Midbrain (tissue), 1 donor: ENCODE measurements at regions not wholly inside any gene's neighbourhood (a gene's known extent, or its start where the extent isn't known, plus 50 kb on each side); places are given as distances from the start of the nearest gene placed in this dataset.
"Not testable (repeated sequence)": the region's sequence is repeated elsewhere in the genome, so short reads cannot be mapped to it uniquely, and the experiment has no call there.

ENCODE experiments used
- DNase-seq: peaks from one replicate; lab custom pipeline; 2025; lab: John Stamatoyannopoulos, UW

DNA sequence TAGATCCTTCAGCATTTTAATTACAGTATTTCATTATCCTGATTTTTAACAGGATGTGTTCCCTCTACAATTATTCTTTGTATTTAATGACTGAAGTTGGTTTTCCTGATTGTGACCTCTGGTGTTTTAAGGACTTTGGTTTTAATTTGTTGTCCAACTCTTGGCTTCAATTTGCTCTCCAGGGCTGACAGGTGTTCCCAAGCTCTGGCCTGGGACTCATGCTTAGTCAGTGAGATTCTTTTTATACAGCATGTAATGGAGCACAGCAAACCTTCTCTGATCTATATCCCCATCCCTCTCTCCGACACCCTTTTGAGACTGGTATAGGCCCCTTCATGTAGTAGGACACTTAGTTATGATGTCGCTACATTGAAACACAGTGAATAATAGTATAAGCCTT is 896.3 kb downstream of the TSN start:
- DNase-seq = no peak

DNA sequence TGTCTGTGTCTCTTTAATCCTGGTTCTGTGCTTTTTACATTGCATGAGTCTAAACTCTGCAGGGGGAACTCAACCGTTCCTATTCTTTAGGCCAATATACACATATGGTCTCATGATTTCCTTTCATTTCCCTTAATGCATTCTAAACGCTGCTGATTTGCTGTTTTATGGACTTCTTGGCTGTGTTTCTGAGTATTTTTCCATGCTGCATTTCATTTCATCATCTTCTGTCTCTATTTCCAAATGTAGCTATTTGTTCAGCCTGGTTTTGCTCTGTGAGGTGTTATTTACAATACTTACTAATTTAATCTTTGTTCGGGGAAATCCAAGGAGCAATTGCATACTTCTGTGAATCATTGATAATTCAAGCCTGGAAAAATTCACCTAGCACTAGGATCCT is 897.2 kb downstream of the TSN start:
- no peak for DNase-seq

DNA sequence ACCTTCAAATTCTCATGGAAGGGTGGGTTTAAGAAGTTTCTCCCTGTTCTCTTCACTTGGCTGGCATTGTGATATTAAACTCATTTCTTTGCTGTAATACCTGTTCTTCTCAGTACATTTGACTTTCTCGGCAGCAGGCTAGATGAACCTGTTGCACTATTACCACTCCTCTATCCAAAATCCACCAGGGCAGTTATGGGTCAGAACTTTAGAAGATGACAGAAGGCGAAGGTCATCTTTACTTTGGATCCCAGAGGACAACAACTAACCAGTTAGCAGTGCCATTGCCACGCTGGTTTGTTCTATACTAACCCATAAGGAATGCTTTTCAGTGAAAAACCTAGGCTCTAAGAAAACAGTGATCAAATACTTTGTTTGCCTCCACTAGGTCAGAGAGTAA is 901.0 kb downstream of the TSN start:
- no peak for DNase-seq

DNA sequence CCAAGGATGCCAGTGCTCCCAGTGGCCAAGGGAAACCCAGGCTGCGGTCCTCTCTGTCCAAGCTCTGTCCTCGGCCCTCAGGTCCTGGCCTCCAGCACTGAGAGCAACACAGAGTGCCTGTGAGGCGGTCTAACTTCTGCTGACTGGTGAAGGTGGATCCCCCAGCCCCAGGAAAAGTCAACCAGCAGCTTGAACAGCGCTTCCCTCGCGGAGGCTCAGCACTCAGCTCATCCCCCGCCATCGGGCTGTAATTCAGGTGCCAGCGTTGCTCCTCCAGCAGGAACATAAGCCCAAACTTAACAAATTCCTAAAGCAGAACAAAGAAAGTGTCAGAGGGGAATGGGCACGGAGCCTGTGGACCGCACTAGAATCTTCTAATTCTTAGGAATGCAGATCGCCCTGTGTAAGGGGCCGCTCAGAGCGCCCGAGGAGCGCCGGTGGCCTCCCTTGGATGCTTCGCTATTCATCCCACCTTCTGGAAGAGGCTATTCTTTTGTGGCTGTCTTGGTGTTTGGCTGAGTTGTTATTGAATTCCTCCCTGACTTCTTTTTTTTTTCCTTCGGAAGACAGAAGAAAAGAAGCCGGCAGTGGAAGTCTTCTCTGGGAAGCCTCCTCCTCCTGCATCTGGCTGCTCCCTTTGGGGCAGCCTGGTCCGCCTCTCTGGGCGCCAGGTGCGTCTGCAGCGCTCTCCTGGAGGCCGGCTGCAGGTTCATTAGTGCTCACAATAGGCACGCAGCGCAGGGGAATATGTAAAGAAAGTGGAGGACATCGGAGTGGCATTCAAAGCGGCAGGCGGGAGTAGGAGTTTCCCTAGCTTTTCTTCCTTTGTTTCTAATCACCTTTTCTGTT is 905.6 kb downstream of the TSN start:
- DNase-seq = no peak

- no peak for DNase-seq
These were observed 908.2 kb downstream of the TSN start for GRCh38 chr2:122663620-122664019.

DNA sequence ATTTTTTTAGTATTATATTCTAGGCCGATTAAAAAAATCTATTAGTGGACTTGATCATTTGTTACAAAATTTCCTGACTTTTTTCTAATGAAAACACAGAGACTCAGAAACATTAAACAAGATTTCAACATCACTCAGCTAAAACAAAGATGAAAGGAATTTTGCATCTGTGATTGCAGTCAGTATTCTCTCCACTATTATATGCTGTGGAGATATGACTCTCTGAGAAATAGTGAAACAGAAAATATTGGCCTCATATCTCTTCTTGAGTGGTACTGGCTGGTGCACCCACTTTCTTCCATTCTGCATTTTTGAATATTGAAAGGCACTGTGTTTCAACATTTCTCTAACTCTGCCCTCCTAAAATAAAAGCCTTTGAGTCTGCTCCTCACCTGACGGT is 914.2 kb downstream of the TSN start:
- no peak for DNase-seq

DNA sequence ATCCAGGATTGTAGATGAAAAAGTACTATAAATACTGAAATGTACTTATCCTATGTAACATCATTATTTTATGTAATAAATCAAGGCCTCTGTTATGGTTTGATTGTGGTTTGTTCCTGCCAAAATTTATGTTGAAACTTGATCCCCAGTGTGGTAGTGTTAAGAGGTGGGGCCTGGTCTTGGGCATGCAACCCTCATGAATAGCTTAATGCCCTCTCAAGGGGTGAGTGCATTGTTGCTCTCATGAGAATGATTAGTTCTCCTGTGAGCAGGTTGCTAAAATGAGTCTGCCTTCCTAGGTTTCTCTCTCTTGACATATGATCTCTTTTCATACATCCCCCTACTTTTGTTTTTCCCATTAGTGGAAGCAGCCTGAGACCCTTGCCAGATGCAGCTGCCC is 915.4 kb downstream of the TSN start:
- no peak for DNase-seq

GRCh38 chr2:122680662-122681061 is 925.2 kb downstream of the TSN start:
- DNase-seq = no peak

GRCh38 chr2:122681626-122682025 is 926.2 kb downstream of the TSN start:
- DNase-seq = no peak

DNA sequence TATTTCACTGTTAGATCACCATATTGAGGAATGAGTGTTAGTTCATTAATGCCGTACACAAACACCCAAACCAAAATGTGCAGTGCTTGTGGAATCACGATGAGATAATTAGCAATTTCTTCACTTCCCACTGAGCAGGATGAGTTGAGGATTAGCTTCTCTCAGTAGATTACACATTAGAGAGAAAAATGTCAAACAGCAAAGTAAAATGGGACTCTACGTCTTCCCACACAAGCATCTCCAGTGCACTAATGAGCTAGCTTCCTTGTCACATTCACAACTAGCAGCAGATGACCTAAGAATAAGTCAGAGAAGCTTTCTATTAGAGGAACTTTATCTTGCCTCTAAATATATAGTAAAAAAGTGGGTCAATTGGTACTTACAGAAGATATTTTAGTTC is 926.9 kb downstream of the TSN start:
- DNase-seq = no peak

- no peak for DNase-seq
These were observed 927.6 kb downstream of the TSN start for GRCh38 chr2:122683018-122683417.

DNA sequence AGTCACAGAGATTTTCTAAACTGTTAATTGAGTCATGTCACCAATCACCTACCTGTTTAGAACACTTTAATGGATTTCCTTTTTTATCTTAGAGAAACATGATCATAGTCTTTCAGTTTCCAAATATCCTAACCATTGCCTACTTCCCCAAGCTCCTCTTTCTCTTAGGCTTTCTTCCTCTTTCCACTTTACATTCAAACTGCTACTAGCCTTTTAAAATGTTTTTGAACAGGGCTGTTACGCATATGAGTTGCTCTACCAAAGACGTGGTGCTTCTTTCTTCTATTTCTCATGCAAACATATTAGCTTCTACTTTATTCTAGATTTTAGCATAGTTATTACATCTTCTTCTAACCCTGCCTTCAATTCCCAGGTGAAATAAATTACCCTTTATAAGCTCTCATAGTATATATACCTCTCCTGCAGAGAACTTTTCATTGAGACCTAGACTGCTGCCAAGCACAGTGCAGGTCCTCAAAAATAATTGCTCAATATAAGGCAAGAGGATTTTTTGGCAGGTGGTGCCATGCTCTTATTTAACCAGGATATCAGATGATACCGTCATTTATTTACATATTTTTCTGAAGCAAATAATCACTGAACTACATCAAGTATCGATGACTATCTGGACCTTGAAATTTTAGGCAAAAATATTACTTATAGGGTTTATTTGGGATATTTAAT is 937.1 kb downstream of the TSN start:
- no peak for DNase-seq

DNA sequence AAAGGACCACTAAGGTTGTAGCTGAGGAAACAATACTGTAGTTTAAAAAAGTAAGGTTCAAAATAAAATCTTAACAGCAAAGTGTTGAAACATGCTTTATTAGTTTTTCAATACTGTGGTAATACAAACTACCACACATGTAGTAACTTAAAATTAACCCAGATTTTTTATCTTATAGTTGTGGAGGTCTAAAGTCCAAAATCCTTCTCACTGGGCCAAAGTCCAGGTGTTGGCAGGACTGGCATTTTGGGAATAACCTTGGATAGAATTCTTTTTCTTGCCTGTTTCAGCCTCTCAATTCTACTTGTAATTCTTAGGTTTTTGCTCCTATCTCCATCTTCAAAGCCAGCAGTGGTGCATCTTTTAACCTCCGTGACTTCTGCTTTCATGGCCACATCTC is 942.0 kb downstream of the TSN start:
- DNase-seq = no peak

DNA sequence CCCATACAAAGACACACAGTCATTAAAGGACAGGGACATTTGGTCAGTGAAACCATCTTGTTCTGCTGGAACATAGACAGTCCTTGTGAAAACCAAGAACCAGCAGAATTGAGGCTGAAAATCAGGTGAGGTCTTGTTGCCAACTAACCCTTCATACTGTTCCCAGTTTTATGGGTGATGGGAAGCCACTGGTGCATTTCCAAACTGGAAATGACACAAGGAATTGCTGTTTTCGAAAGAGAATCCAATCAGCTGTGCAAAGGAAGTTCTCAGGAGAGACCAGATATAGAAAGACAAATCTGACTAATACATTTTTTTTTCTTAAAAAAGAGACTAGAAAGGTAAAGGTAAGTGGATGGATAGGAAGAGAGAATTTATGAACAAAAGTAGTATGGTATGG is 948.2 kb downstream of the TSN start:
- DNase-seq = no peak

- DNase-seq = no peak
These were observed 948.7 kb downstream of the TSN start for GRCh38 chr2:122704109-122704563.

DNA sequence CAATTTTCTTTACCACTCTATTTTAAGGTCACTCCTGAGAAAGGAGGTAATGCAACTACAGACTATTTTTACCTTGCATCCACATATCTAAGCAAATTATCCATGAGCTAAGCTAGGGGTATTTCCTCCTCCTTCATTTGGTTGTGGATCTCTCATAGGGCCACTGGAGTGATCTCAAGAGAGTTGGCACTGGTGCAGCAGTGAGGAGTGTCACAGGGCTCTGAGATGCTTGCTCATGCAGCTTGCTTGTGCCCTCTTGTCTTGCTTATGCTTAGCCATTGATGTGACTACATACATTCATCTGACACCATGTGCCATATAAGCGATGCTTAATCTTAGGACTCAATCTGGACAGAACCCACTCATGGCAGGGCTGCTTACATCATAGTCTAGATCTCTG is 950.3 kb downstream of the TSN start:
- no peak for DNase-seq

DNA sequence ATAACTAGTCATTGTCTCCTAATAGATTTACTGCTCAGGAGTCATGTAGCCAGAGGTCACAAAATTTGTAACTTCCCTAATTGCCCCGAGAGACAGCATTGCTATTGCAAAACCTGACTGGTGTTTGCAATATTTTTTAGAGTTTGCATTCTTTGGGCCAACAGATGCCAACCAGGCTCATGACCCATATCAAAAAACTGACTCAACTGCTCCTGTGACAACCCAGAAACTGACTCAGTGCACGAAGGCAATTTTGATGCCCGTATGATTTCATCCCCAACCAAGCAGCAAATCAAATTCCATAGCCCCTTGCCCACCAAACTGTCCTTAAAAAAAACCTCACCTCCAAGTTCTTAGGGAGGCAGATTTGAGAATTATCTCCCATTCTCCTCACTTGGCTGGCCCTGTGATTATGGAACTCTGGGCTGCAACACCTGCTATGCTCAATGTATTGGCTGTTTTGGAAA is 951.3 kb downstream of the TSN start:
- no peak for DNase-seq

- no peak for DNase-seq
These were observed 951.9 kb downstream of the TSN start for GRCh38 chr2:122707224-122707824.

GRCh38 chr2:122710049-122710448 is 954.6 kb downstream of the TSN start:
- no peak for DNase-seq

GRCh38 chr2:122713800-122714199 is 958.3 kb downstream of the TSN start:
- DNase-seq = no peak

DNA sequence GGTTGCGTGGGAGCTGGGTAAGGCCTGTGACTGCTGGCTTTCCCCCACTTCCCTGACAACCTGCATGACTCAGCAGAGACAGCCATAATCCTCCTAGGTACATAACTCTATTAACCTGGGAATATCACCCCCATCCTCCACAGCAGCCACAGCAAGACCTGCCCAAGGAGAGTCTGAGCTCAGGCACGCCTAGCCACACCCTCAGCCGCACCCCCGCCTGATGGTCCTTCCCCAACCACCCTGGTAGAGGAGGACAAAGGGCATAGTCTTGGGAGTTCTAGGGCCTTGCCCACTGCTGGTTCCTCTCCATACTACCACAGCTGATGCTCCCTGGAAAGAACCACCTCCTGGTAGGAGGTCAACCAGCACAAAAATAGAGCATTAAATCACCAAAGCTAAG is 965.4 kb downstream of the TSN start:
- DNase-seq = not testable (repeated sequence)

GRCh38 chr2:122734766-122735424 is 979.4 kb downstream of the TSN start:
- no peak for DNase-seq
